ENCODE measurements at regions not wholly inside any gene's neighbourhood (a gene's known extent, or its start where the extent isn't known, plus 50 kb on each side); places are given as distances from the start of the nearest gene placed in this dataset.

DNA sequence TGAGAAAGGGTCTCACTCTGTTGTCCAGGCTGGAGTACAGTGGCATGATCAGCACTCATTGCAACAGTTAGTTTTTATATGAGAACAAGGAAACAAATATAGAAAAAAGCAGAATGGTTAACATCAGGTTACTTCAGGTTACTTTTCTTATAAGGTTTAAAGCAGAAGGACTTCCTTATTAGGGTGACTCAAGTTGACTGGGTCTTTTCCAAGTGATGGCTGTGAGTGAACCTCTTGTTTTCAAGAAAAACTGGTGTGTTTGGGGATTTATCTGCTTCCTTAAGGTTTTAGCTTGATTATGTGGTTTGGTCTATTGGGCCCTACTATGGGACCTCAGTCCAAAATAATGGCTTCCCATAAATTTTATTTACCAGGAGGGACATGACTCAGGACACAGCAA lies 99.2 kb downstream of the ARRDC3 start:
- no TSS peak for BruUV-seq (replicated peaks)

DNA sequence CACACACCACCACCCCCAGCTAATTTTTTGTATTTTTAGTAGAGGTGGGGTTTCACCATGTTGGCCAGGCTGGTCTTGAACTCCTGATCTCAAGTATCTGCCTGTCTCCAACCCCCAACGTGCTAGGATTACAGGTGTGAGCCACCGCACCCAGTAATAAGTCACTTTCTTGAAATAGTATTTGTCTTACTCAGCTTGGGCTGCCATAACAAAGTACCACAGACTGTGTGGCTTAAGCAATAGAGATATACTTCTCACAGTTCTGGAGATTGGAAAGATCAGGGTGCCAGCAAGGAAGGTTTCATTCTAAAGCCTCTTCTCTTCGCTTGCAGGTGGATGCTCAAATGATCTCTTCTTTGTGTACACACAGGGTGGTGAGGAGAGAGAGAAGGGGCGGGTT lies 99.8 kb downstream of the ARRDC3 start:
- no TSS peak for BruUV-seq (replicated peaks)
- no peaks in the 10 kb centered on the region for H3K36me3 ChIP-seq (ENCODE audit: insufficient read depth, low read length, poor library complexity, severe bottlenecking)
- intact Hi-C loops (cut with micrococcal nuclease; ENCODE audit: unreplicated experiment), result loop anchor here (10.0 kb wide), 1 partner anchor 179 kb away; no protein-coding TSS in a partner anchor
- no peak for DNase-seq (ENCODE audit: low spot score)
- POLR2A ChIA-PET (ENCODE audit: low non-redundant PET), result no interaction called here
- H3K27me3 ChIP-seq (replicated peaks; ENCODE audit: insufficient read depth, low read depth, low read length, poor library complexity), result no peaks in the 10 kb centered on the region
- TF ChIP-seq EZH2 (IDR thresholded peaks at IDR 0.05; ENCODE audit: borderline replicate concordance, low read depth, low read length, poor library complexity, severe bottlenecking), result no peak
- TF ChIP-seq, protein P1, sequence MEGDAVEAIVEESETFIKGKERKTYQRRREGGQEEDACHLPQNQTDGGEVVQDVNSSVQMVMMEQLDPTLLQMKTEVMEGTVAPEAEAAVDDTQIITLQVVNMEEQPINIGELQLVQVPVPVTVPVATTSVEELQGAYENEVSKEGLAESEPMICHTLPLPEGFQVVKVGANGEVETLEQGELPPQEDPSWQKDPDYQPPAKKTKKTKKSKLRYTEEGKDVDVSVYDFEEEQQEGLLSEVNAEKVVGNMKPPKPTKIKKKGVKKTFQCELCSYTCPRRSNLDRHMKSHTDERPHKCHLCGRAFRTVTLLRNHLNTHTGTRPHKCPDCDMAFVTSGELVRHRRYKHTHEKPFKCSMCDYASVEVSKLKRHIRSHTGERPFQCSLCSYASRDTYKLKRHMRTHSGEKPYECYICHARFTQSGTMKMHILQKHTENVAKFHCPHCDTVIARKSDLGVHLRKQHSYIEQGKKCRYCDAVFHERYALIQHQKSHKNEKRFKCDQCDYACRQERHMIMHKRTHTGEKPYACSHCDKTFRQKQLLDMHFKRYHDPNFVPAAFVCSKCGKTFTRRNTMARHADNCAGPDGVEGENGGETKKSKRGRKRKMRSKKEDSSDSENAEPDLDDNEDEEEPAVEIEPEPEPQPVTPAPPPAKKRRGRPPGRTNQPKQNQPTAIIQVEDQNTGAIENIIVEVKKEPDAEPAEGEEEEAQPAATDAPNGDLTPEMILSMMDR (conservative IDR thresholded peaks at IDR 0.05; ENCODE audit: low read depth, low read length), result no peak
- H3K9me3 ChIP-seq (ENCODE audit: low read depth, low read length, poor library complexity, severe bottlenecking), result no peaks in the 10 kb centered on the region
- no peak overlapping the region for H3K4me3 ChIP-seq (ENCODE audit: low read depth, low read length, poor library complexity, severe bottlenecking)
- CTCF ChIA-PET, result no interaction called here
- no peak overlapping the region for H3K27ac ChIP-seq (ENCODE audit: low read depth, low read length, poor library complexity, severe bottlenecking)
- H3K4me1 ChIP-seq (ENCODE audit: insufficient read depth, low read length, poor library complexity, severe bottlenecking), result peaks cover 22% of the 10 kb centered on the region

More for the DNA sequence above, 99.2 kb downstream of the ARRDC3 start:
- no peaks in the 10 kb centered on the region for H3K9me3 ChIP-seq (ENCODE audit: low read depth, low read length, poor library complexity, severe bottlenecking)
- DNase-seq (ENCODE audit: low spot score), result no peak
- intact Hi-C loops (cut with micrococcal nuclease; ENCODE audit: unreplicated experiment), result loop anchor here (10.0 kb wide), 1 partner anchor 179 kb away; no protein-coding TSS in a partner anchor
- no peak overlapping the region for H3K4me3 ChIP-seq (ENCODE audit: low read depth, low read length, poor library complexity, severe bottlenecking)
- H3K36me3 ChIP-seq (ENCODE audit: insufficient read depth, low read length, poor library complexity, severe bottlenecking), result no peaks in the 10 kb centered on the region
- no peak for TF ChIP-seq EZH2 (IDR thresholded peaks at IDR 0.05; ENCODE audit: borderline replicate concordance, low read depth, low read length, poor library complexity, severe bottlenecking)
- TF ChIP-seq, protein P1 (conservative IDR thresholded peaks at IDR 0.05; ENCODE audit: low read depth, low read length), result no peak
- H3K27me3 ChIP-seq (replicated peaks; ENCODE audit: insufficient read depth, low read depth, low read length, poor library complexity), result no peaks in the 10 kb centered on the region
- H3K27ac ChIP-seq (ENCODE audit: low read depth, low read length, poor library complexity, severe bottlenecking), result no peak overlapping the region
- CTCF ChIA-PET, result no interaction called here
- POLR2A ChIA-PET (ENCODE audit: low non-redundant PET), result no interaction called here
- peaks cover 22% of the 10 kb centered on the region for H3K4me1 ChIP-seq (ENCODE audit: insufficient read depth, low read length, poor library complexity, severe bottlenecking)

DNA sequence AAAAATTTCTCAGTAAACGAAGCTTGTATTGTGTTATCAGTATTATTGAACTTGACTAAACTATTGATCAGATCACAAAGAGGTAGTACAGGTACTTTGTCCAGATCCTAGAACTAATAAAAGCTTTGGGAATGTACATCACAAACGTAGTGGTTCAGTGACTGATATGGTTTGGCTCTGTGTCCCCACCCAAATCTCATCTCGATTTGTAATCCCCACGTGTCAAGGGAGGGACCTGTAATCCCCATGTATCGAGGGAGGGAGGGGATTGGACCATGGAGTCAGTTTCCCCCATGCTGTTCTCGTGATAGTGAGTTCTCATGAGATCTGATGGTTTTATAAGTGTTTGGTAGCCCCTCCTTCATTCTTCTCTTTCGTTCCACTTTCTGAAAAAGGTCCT lies 100.9 kb downstream of the ARRDC3 start:
- H3K36me3 ChIP-seq (ENCODE audit: insufficient read depth, low read length, poor library complexity, severe bottlenecking), result no peaks in the 10 kb centered on the region
- POLR2A ChIA-PET (ENCODE audit: low non-redundant PET), result no interaction called here
- DNase-seq (ENCODE audit: low spot score), result no peak
- no TSS peak for BruUV-seq (replicated peaks)
- no peak overlapping the region for H3K4me3 ChIP-seq (ENCODE audit: low read depth, low read length, poor library complexity, severe bottlenecking)
- intact Hi-C loops (cut with micrococcal nuclease; ENCODE audit: unreplicated experiment), result loop anchor here (10.0 kb wide), 1 partner anchor 177 kb away; no protein-coding TSS in a partner anchor
- H3K27me3 ChIP-seq (replicated peaks; ENCODE audit: insufficient read depth, low read depth, low read length, poor library complexity), result no peaks in the 10 kb centered on the region
- TF ChIP-seq EZH2 (IDR thresholded peaks at IDR 0.05; ENCODE audit: borderline replicate concordance, low read depth, low read length, poor library complexity, severe bottlenecking), result no peak
- TF ChIP-seq, protein P1 (conservative IDR thresholded peaks at IDR 0.05; ENCODE audit: low read depth, low read length), result no peak
- peaks cover 22% of the 10 kb centered on the region for H3K4me1 ChIP-seq (ENCODE audit: insufficient read depth, low read length, poor library complexity, severe bottlenecking)
- H3K27ac ChIP-seq (ENCODE audit: low read depth, low read length, poor library complexity, severe bottlenecking), result no peak overlapping the region
- CTCF ChIA-PET, result no interaction called here
- no peaks in the 10 kb centered on the region for H3K9me3 ChIP-seq (ENCODE audit: low read depth, low read length, poor library complexity, severe bottlenecking)

All from A673 (cell line).